WTC11 (cell line): ENCODE measurements at regions not wholly inside any gene's neighbourhood (a gene's known extent, or its start where the extent isn't known, plus 50 kb on each side); places are given as distances from the start of the nearest gene placed in this dataset.

Experiments used
- ATAC-seq: fragments of 200-7000 bp; cut with Tn5 transposase; 2 replicates; pipeline ENCODE4 v1.10.0; 2021; ENCODE audit warnings: mild to moderate bottlenecking, moderate library complexity
- CTCF ChIA-PET: fragments of 300-600 bp; sonication (Branson Sonifier 250); formaldehyde crosslinking; loops from one replicate; lab custom pipeline; 2021; ENCODE audit warnings: antibody characterized with exemption; lab: Charles Lee
- POLR2A ChIA-PET: fragments of 350-600 bp; sonication (Branson Sonifier 250); formaldehyde crosslinking; loops from one replicate; lab custom pipeline; 2021; ENCODE audit warnings: antibody characterized with exemption; lab: Charles Lee
- DNase-seq: peaks from one replicate; pipeline ENCODE4 v3.0.0; 2021; ENCODE audit warnings: low spot score
- H3K27ac Mint-ChIP-seq: 2 replicates; pipeline ENCODE4 v1.8.0; 2021; ENCODE audit warnings: mixed read lengths
- H3K27me3 Mint-ChIP-seq: 2 replicates; pipeline ENCODE4 v1.8.0; 2021; ENCODE audit warnings: low read depth, mild to moderate bottlenecking, moderate library complexity, mixed read lengths
- H3K36me3 Mint-ChIP-seq: 2 replicates; pipeline ENCODE4 v1.8.0; 2021; ENCODE audit warnings: mixed read lengths
- H3K4me1 Mint-ChIP-seq: 2 replicates; pipeline ENCODE4 v1.8.0; 2022; ENCODE audit warnings: mixed read lengths
- H3K4me3 Mint-ChIP-seq: 2 replicates; pipeline ENCODE4 v1.8.0; 2021; ENCODE audit warnings: mild to moderate bottlenecking, moderate library complexity, mixed read lengths
- H3K9me3 Mint-ChIP-seq: 2 replicates; pipeline ENCODE4 v1.8.0; 2021; ENCODE audit warnings: mixed read lengths
- ATF1 ChIP-seq: sonication (generic); formaldehyde crosslinking; IDR thresholded peaks from 2 replicates; pipeline ENCODE4 v1.8.1; 2023; ENCODE audit warnings: mild to moderate bottlenecking, moderate library complexity, missing genetic modification reagents
- ATF2 ChIP-seq: sonication (generic); formaldehyde crosslinking; IDR thresholded peaks from 2 replicates; pipeline ENCODE4 v1.8.1; 2022; ENCODE audit warnings: low read depth, missing genetic modification reagents, borderline replicate concordance
- ATF3 ChIP-seq: sonication (generic); formaldehyde crosslinking; conservative IDR thresholded peaks from 2 replicates; pipeline ENCODE4 v1.8.1; 2022; ENCODE audit warnings: mild to moderate bottlenecking, missing genetic modification reagents
- ATF6 ChIP-seq: sonication (generic); formaldehyde crosslinking; IDR thresholded peaks from 2 replicates; pipeline ENCODE4 v1.8.1; 2023; ENCODE audit warnings: mild to moderate bottlenecking, missing genetic modification reagents
- CREM ChIP-seq: sonication (generic); formaldehyde crosslinking; IDR thresholded peaks from 2 replicates; pipeline ENCODE4 v1.8.1; 2022; ENCODE audit warnings: mild to moderate bottlenecking, missing genetic modification reagents, moderate library complexity
- CTCF ChIP-seq: fragments of 200-600 bp; IDR thresholded peaks from 2 replicates; pipeline ENCODE4 v1.8.0; 2022; ENCODE audit warnings: antibody characterized with exemption
- EMX1 ChIP-seq: fragments of 250-450 bp; sonication (Bioruptor Pico); IDR thresholded peaks from 2 replicates; pipeline ENCODE4 v1.8.0; 2021; ENCODE audit warnings: mild to moderate bottlenecking
- ESRRA ChIP-seq: sonication (generic); formaldehyde crosslinking; IDR thresholded peaks from 2 replicates; pipeline ENCODE4 v1.8.1; 2022; ENCODE audit warnings: mild to moderate bottlenecking, missing genetic modification reagents, borderline replicate concordance
- FOXP1 ChIP-seq: sonication (generic); formaldehyde crosslinking; IDR thresholded peaks from 2 replicates; pipeline ENCODE4 v1.8.0; 2022; ENCODE audit warnings: missing genetic modification reagents, mild to moderate bottlenecking, moderate library complexity, borderline replicate concordance
- GABPB1 ChIP-seq: sonication (generic); formaldehyde crosslinking; IDR thresholded peaks from 2 replicates; pipeline ENCODE4 v1.8.1; 2023; ENCODE audit warnings: mild to moderate bottlenecking, missing genetic modification reagents
- HMGA2 ChIP-seq: fragments of 250-450 bp; sonication (Bioruptor Pico); IDR thresholded peaks from 2 replicates; pipeline ENCODE4 v1.4.0; 2021; ENCODE audit warnings: mild to moderate bottlenecking, moderate library complexity
- IRF2 ChIP-seq: sonication (generic); formaldehyde crosslinking; IDR thresholded peaks from 2 replicates; pipeline ENCODE4 v1.8.0; 2022; ENCODE audit warnings: low read depth, missing genetic modification reagents, borderline replicate concordance
- JUN ChIP-seq: sonication (generic); formaldehyde crosslinking; IDR thresholded peaks from 2 replicates; pipeline ENCODE4 v1.8.0; 2023; ENCODE audit warnings: mild to moderate bottlenecking, missing genetic modification reagents
- MLX ChIP-seq: sonication (generic); formaldehyde crosslinking; IDR thresholded peaks from 2 replicates; pipeline ENCODE4 v1.8.1; 2023; ENCODE audit warnings: mild to moderate bottlenecking, missing genetic modification reagents, moderate library complexity
- NFYB ChIP-seq: sonication (generic); formaldehyde crosslinking; conservative IDR thresholded peaks from 2 replicates; pipeline ENCODE4 v1.8.0; 2022; ENCODE audit warnings: low read depth, missing genetic modification reagents
- OVOL2 ChIP-seq: fragments of 250-450 bp; sonication (Bioruptor Pico); IDR thresholded peaks from 2 replicates; pipeline ENCODE4 v1.9.0; 2021; ENCODE audit warnings: mild to moderate bottlenecking, borderline replicate concordance
- PREB ChIP-seq: sonication (generic); formaldehyde crosslinking; IDR thresholded peaks from 2 replicates; pipeline ENCODE4 v1.8.1; 2022; ENCODE audit warnings: mild to moderate bottlenecking, missing genetic modification reagents, moderate library complexity, borderline replicate concordance
- RORB ChIP-seq: fragments of 250-450 bp; sonication (Bioruptor Pico); IDR thresholded peaks from 2 replicates; pipeline ENCODE4 v1.9.0; 2021; ENCODE audit warnings: mild to moderate bottlenecking
- TCF7 ChIP-seq: sonication (generic); formaldehyde crosslinking; IDR thresholded peaks from 2 replicates; pipeline ENCODE4 v1.8.0; 2022; ENCODE audit warnings: mild to moderate bottlenecking, low read depth, missing genetic modification reagents, moderate library complexity
- USF2 ChIP-seq: sonication (generic); formaldehyde crosslinking; IDR thresholded peaks from 2 replicates; pipeline ENCODE4 v1.8.1; 2023; ENCODE audit warnings: mild to moderate bottlenecking, missing genetic modification reagents, moderate library complexity
- ZBTB21 ChIP-seq: sonication (generic); formaldehyde crosslinking; IDR thresholded peaks from 2 replicates; pipeline ENCODE4 v1.8.1; 2023; ENCODE audit warnings: mild to moderate bottlenecking, missing genetic modification reagents, borderline replicate concordance
- ZNF232 ChIP-seq: sonication (generic); formaldehyde crosslinking; IDR thresholded peaks from 2 replicates; pipeline ENCODE4 v1.8.0; 2022; ENCODE audit warnings: mild to moderate bottlenecking, missing genetic modification reagents
- ZNF317 ChIP-seq: sonication (generic); formaldehyde crosslinking; IDR thresholded peaks from 2 replicates; pipeline ENCODE4 v1.8.1; 2023; ENCODE audit warnings: low read depth, mild to moderate bottlenecking, moderate library complexity, missing genetic modification reagents, borderline replicate concordance
- ZNF425 ChIP-seq: fragments of 250-450 bp; sonication (Bioruptor Pico); conservative IDR thresholded peaks from 2 replicates; pipeline ENCODE4 v1.9.0; 2021; ENCODE audit warnings: mild to moderate bottlenecking
- ZNF512 ChIP-seq: sonication (generic); formaldehyde crosslinking; IDR thresholded peaks from 2 replicates; pipeline ENCODE4 v1.8.1; 2022; ENCODE audit warnings: missing genetic modification reagents, borderline replicate concordance

GRCh38 chr21:38092051-38092450 is 164.7 kb upstream of the KCNJ15 start:
- Mint-ChIP-seq H3K27me3 (no peaks in the 10 kb centered on the region), H3K27ac (no peak overlapping the region), H3K4me3 (no peak overlapping the region)
- ChIA-PET CTCF (no interaction called here), POLR2A (no interaction called here)
- ATAC-seq (no peak), DNase-seq (no peak)
- TF ChIP-seq FOXP1 (no peak), ZNF425 (no peak), ZBTB21 (CRISPR knock-in tag) (no peak), TCF7 (no peak), RORB (CRISPR knock-in tag) (no peak), ATF3 (CRISPR knock-in tag) (no peak), ATF2 (no peak), CREM (no peak), JUN (CRISPR knock-in tag) (no peak), EMX1 (no peak), NFYB (CRISPR knock-in tag) (no peak), CTCF (no peak), HMGA2 (CRISPR knock-in tag) (no peak), PREB (CRISPR knock-in tag) (no peak), ESRRA (no peak), ZNF232 (no peak), USF2 (CRISPR knock-in tag) (no peak), GABPB1 (CRISPR knock-in tag) (no peak), ZNF317 (CRISPR knock-in tag) (no peak), OVOL2 (CRISPR knock-in tag) (no peak)
- TF ChIP-seq, all 79 proteins: peak for 0
- no peaks in the 10 kb centered on the region for H3K4me1 Mint-ChIP-seq
- H3K36me3 Mint-ChIP-seq: no peaks in the 10 kb centered on the region
- peaks cover 2% of the 10 kb centered on the region; the same call in 1 of the 2 replicates for H3K9me3 Mint-ChIP-seq

GRCh38 chr21:38095220-38095619 is 161.6 kb upstream of the KCNJ15 start:
- CTCF ChIA-PET: interaction anchor here (1.5 to 1.7 kb wide), 2 partner anchors 32 to 395 kb away, joined by 3 to 5 read pairs; no protein-coding TSS in a partner anchor
- no peak for DNase-seq
- TF ChIP-seq ZNF512: no peak
- TF ChIP-seq ATF6 (CRISPR knock-in tag): no peak
- TF ChIP-seq IRF2: no peak
- no peak for TF ChIP-seq MLX (CRISPR knock-in tag)
- TF ChIP-seq ATF1 (CRISPR knock-in tag): no peak

More at GRCh38 chr21:38095220-38095619, 161.6 kb upstream of the KCNJ15 start:
- H3K4me1 Mint-ChIP-seq: no peaks in the 10 kb centered on the region
- POLR2A ChIA-PET: interaction anchor here (0.9 kb wide), 1 partner anchor 9 kb away, joined by 3 read pairs; no protein-coding TSS in a partner anchor
- H3K27me3 Mint-ChIP-seq: no peaks in the 10 kb centered on the region
- H3K4me3 Mint-ChIP-seq: no peak overlapping the region
- peaks cover 21% of the 10 kb centered on the region for H3K9me3 Mint-ChIP-seq
- no peak for ATAC-seq
- peaks cover 2% of the 10 kb centered on the region; the same call in 1 of the 2 replicates for H3K36me3 Mint-ChIP-seq
- H3K27ac Mint-ChIP-seq: no peak overlapping the region
